ENCODE measurements at regions not wholly inside any gene's neighbourhood (a gene's known extent, or its start where the extent isn't known, plus 50 kb on each side); places are given as distances from the start of the nearest gene placed in this dataset.

DNA sequence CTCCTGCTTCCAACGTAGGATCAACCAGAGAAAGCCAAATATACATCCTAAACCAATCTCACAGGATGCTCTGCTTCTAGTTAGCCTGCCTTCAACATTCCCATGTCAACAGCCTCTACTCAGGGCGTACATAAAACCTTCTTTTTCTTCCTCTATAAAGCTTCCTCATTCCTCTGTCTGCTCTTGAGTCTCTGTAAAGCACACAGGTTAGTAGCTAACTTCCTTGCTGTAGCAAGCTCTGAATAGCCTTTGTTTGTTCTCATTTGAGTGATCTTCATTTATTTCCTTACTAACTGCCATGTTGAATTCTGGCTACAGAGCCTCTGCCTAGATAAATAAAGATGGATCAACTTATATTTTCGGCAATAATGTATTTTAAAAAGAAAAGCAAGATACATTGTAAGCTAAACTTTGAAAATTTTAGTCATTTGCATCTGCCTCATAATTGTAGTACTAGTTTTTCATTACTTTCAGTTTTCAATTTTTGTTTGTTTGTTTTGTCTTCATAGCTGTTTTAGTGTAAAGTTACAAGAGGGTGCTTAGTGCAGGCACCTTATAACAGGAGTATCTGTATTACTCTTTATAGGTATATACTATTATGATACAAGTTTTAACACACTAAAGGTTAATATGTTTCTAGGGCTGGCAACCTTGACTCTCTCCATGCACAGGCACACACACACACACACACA, 498.2 kb downstream of the PYDC2 start:
- TF ChIP-seq, protein P1, sequence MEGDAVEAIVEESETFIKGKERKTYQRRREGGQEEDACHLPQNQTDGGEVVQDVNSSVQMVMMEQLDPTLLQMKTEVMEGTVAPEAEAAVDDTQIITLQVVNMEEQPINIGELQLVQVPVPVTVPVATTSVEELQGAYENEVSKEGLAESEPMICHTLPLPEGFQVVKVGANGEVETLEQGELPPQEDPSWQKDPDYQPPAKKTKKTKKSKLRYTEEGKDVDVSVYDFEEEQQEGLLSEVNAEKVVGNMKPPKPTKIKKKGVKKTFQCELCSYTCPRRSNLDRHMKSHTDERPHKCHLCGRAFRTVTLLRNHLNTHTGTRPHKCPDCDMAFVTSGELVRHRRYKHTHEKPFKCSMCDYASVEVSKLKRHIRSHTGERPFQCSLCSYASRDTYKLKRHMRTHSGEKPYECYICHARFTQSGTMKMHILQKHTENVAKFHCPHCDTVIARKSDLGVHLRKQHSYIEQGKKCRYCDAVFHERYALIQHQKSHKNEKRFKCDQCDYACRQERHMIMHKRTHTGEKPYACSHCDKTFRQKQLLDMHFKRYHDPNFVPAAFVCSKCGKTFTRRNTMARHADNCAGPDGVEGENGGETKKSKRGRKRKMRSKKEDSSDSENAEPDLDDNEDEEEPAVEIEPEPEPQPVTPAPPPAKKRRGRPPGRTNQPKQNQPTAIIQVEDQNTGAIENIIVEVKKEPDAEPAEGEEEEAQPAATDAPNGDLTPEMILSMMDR (IDR thresholded peaks at IDR 0.05), result no peak
- TF ChIP-seq EZH2phosphoT487 (IDR thresholded peaks at IDR 0.05), result no peak

Measured in neural progenitor cell (in vitro differentiated cells).